ENCODE measurements at regions not wholly inside any gene's neighbourhood (a gene's known extent, or its start where the extent isn't known, plus 50 kb on each side); places are given as distances from the start of the nearest gene placed in this dataset.

DNA sequence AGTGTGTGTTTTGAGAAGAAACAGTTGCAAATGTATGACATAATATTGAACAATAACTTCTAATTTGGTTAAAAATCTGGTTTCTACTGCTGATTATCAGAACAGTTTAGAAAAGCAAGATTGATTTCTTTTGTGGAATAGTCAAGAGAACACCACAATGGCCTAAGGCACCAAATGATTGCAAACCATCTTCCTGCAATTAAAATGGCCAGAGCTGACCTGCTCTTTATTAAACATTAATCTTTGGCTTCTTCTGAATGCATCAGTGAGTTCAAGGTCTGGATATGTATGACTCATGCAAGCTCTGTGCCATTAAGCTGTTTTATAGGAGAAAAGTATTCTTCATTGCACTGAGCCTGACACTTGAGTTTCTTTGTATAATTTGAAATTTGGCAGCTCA lies 107.8 kb upstream of the PDHA2 start (continued):
- TF ChIP-seq GFI1B (tag by site-specific recombination; IDR thresholded peaks at IDR 0.05) = no peak
- TF ChIP-seq GLIS2 (tag by site-specific recombination; IDR thresholded peaks at IDR 0.05) = no peak
- TF ChIP-seq ZFP37 (tag by site-specific recombination; IDR thresholded peaks at IDR 0.05) = no peak
- TF ChIP-seq ZNF792 (tag by site-specific recombination; IDR thresholded peaks at IDR 0.05) = no peak
- TF ChIP-seq BCL11B (tag by site-specific recombination; IDR thresholded peaks at IDR 0.05; ENCODE audit: low read depth) = no peak
- TF ChIP-seq ZXDB (tag by site-specific recombination; IDR thresholded peaks at IDR 0.05) = no peak
- no peak for TF ChIP-seq ZNF138 (tag by site-specific recombination; IDR thresholded peaks at IDR 0.05; ENCODE audit: borderline replicate concordance)
- TF ChIP-seq ZBTB8A (tag by site-specific recombination; IDR thresholded peaks at IDR 0.05) = no peak
- no peak for TF ChIP-seq TCF7L2 (IDR thresholded peaks at IDR 0.05; ENCODE audit: borderline replicate concordance, low read depth, low read length)
- no peak for TF ChIP-seq ZNF302 (tag by site-specific recombination; IDR thresholded peaks at IDR 0.05; ENCODE audit: low read depth)
- TF ChIP-seq ZNF473 (tag by site-specific recombination; IDR thresholded peaks at IDR 0.05) = no peak
- TF ChIP-seq SALL2 (tag by site-specific recombination; IDR thresholded peaks at IDR 0.05; ENCODE audit: borderline replicate concordance) = no peak

GRCh38 chr4:95729596-95729995 lies 110.3 kb upstream of the PDHA2 start:
- Histone ChIP-seq H3K36me3 (ENCODE audit: control insufficient read depth in 2 of 2, insufficient read depth in 1 of 2, low read length in 2 of 2) (no peaks in the 10 kb centered on the region), H3K4me3 (ENCODE audit: low read depth, low read length) (no peak overlapping the region), H3K27ac (ENCODE audit: extremely low read depth, low read depth, low read length) (no peak overlapping the region), H3K9me3 (ENCODE audit: control insufficient read depth, insufficient read depth, low read depth, low read length) (no peaks in the 10 kb centered on the region), H3K4me1 (ENCODE audit: control insufficient read depth, insufficient read depth, low read length) (no peaks in the 10 kb centered on the region)
- CTCF ChIA-PET = interaction anchor here (0.5 to 0.7 kb wide), 2 partner anchors 568 to 730 kb away, joined by 3 to 4 read pairs; no protein-coding TSS in a partner anchor
- POLR2A ChIA-PET = no interaction called here
- TF ChIP-seq ZNF549 (tag by site-specific recombination; IDR thresholded peaks at IDR 0.05) (no peak), ZBTB48 (tag by site-specific recombination; IDR thresholded peaks at IDR 0.05) (no peak), ZNF140 (tag by site-specific recombination; IDR thresholded peaks at IDR 0.05) (no peak), AEBP2 (tag by site-specific recombination; IDR thresholded peaks at IDR 0.05; ENCODE audit: borderline replicate concordance) (no peak), ZNF169 (tag by site-specific recombination; IDR thresholded peaks at IDR 0.05) (no peak), ZNF416 (tag by site-specific recombination; IDR thresholded peaks at IDR 0.05) (no peak), PRDM1 (tag by site-specific recombination; IDR thresholded peaks at IDR 0.05) (no peak), PRDM6 (tag by site-specific recombination; IDR thresholded peaks at IDR 0.05) (no peak), ZNF157 (tag by site-specific recombination; IDR thresholded peaks at IDR 0.05) (no peak), ZNF239 (tag by site-specific recombination; IDR thresholded peaks at IDR 0.05) (no peak), ZBTB8A (tag by site-specific recombination; IDR thresholded peaks at IDR 0.05) (no peak), CTCF (tag by site-specific recombination; IDR thresholded peaks at IDR 0.05) (no peak), ZNF174 (tag by site-specific recombination; IDR thresholded peaks at IDR 0.05) (no peak), ZNF843 (tag by site-specific recombination; IDR thresholded peaks at IDR 0.05) (no peak), REPIN1 (tag by site-specific recombination; IDR thresholded peaks at IDR 0.05; ENCODE audit: low read depth) (no peak), KLF7 (tag by site-specific recombination; IDR thresholded peaks at IDR 0.05; ENCODE audit: borderline replicate concordance) (no peak), TRIM28 (IDR thresholded peaks at IDR 0.05; ENCODE audit: borderline replicate concordance, low read length) (no peak), ZNF114 (tag by site-specific recombination; IDR thresholded peaks at IDR 0.05) (no peak), ZNF341 (tag by site-specific recombination; IDR thresholded peaks at IDR 0.05; ENCODE audit: low read depth) (no peak)
- TF ChIP-seq, protein P1, sequence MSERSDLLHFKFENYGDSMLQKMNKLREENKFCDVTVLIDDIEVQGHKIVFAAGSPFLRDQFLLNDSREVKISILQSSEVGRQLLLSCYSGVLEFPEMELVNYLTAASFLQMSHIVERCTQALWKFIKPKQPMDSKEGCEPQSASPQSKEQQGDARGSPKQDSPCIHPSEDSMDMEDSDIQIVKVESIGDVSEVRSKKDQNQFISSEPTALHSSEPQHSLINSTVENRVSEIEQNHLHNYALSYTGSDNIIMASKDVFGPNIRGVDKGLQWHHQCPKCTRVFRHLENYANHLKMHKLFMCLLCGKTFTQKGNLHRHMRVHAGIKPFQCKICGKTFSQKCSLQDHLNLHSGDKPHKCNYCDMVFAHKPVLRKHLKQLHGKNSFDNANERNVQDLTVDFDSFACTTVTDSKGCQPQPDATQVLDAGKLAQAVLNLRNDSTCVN (tag by site-specific recombination; optimal IDR thresholded peaks at IDR 0.05) = no peak

All from HEK293 (cell line).